ENCODE measurements at regions not wholly inside any gene's neighbourhood (a gene's known extent, or its start where the extent isn't known, plus 50 kb on each side); places are given as distances from the start of the nearest gene placed in this dataset.

DNA sequence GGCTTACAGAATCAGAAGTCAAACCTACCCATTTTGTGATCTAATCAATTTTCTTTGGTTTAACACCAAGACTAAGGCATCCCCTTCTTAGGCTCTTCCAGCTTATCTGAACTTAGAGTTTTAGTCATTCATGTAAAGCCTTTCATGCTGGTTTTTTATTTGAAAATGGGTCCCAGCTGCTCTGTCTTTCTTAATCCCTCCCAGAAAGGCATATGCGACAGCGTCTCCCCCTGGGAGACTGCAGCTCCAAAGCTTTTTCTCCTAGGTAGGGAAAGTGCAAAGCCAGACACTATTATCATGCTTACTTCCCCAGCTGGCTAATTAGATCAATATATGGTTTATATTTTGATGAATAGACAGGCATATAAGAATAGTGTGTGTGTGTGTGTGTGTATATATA is 96.6 kb upstream of the E2F7 start:
- no peak for TF ChIP-seq YY1 (IDR thresholded peaks at IDR 0.05; ENCODE audit: insufficient read depth, insufficient read length)
- no peak for TF ChIP-seq ZNF274 (IDR thresholded peaks at IDR 0.05; ENCODE audit: low read depth, low read length)

Data from NT2/D1 (cell line).